HEK293T (cell line): ENCODE measurements at regions not wholly inside any gene's neighbourhood (a gene's known extent, or its start where the extent isn't known, plus 50 kb on each side); places are given as distances from the start of the nearest gene placed in this dataset.

Experiments
- ARNT ChIP-seq: fragments of 450-650 bp; IDR thresholded peaks from 2 replicates; pipeline ENCODE4 v1.6.1; 2017; ENCODE audit warnings: mild to moderate bottlenecking
- BHLHE40 ChIP-seq: fragments of 450-650 bp; IDR thresholded peaks from 2 replicates; pipeline ENCODE4 v1.6.1; 2016; ENCODE audit warnings: mild to moderate bottlenecking, moderate library complexity, borderline replicate concordance
- ELF4 ChIP-seq: fragments of 450-650 bp; IDR thresholded peaks from 2 replicates; pipeline ENCODE4 v1.6.1; 2017; ENCODE audit warnings: antibody characterized with exemption
- FOXA1 ChIP-seq: fragments of 450-650 bp; IDR thresholded peaks from 2 replicates; pipeline ENCODE4 v1.6.1; 2016; ENCODE audit warnings: mild to moderate bottlenecking
- FOXK2 ChIP-seq: fragments of 450-650 bp; IDR thresholded peaks from 2 replicates; pipeline ENCODE4 v1.6.1; 2016; ENCODE audit warnings: mild to moderate bottlenecking
- FOXM1 ChIP-seq: fragments of 450-650 bp; IDR thresholded peaks from 2 replicates; pipeline ENCODE4 v1.6.1; 2017; ENCODE audit warnings: mild to moderate bottlenecking, borderline replicate concordance
- HDGF ChIP-seq: fragments of 450-650 bp; IDR thresholded peaks from 2 replicates; pipeline ENCODE4 v1.6.1; 2017; ENCODE audit warnings: antibody characterized with exemption, borderline replicate concordance
- LEF1 ChIP-seq: fragments of 450-650 bp; IDR thresholded peaks from 2 replicates; pipeline ENCODE4 v1.6.1; 2017; ENCODE audit warnings: mild to moderate bottlenecking, borderline replicate concordance
- NFRKB ChIP-seq: fragments of 450-650 bp; IDR thresholded peaks from 2 replicates; pipeline ENCODE4 v1.6.1; 2016; ENCODE audit warnings: mild to moderate bottlenecking, moderate library complexity
- SP1 ChIP-seq: fragments of 450-650 bp; IDR thresholded peaks from 2 replicates; pipeline ENCODE4 v1.6.1; 2017
- SUZ12 ChIP-seq: fragments of 450-650 bp; IDR thresholded peaks from 2 replicates; pipeline ENCODE4 v1.6.1; 2016; ENCODE audit warnings: mild to moderate bottlenecking
- TARDBP ChIP-seq: fragments of 450-650 bp; IDR thresholded peaks from 2 replicates; pipeline ENCODE4 v1.6.1; 2016
- ZNF384 ChIP-seq: fragments of 450-650 bp; IDR thresholded peaks from 2 replicates; pipeline ENCODE4 v1.6.1; 2016

DNA sequence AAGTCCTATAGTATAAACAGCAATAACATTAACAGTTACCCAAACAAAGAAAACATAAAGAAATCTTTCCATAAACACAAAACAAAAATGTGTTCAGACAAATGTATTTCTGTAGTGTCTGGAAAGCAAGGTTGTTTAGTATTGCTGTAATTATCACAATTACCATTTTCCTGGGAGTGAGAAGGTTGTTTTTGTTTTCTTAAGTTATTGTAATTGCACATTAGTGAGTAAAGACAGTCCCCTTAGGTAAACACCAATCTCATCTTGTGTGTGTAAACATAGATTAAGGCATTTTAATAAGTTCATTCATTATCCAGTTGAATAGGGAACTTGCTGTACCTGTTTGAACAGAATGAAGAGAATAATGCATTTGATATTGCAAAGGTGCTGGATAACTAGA lies 356.9 kb upstream of the ADGRL4 start:
- TF ChIP-seq FOXK2, result no peak
- TF ChIP-seq BHLHE40, result no peak
- TF ChIP-seq SUZ12, result no peak
- TF ChIP-seq ELF4, result no peak
- no peak for TF ChIP-seq NFRKB
- TF ChIP-seq ARNT, result no peak
- TF ChIP-seq FOXA1, result no peak
- TF ChIP-seq FOXM1, result no peak
- TF ChIP-seq HDGF, result no peak
- no peak for TF ChIP-seq LEF1
- TF ChIP-seq SP1, result no peak
- TF ChIP-seq TARDBP, result no peak
- TF ChIP-seq ZNF384, result no peak
